Stimulated activated CD8-positive, alpha-beta memory T cell treated with anti-CD3 and anti-CD28 coated beads, Interleukin-4, amount 100 ng/mL, for 24 hours (primary cell): ENCODE measurements at regions not wholly inside any gene's neighbourhood (a gene's known extent, or its start where the extent isn't known, plus 50 kb on each side); places are given as distances from the start of the nearest gene placed in this dataset.
"Not testable (repeated sequence)": the region's sequence is repeated elsewhere in the genome, so short reads cannot be mapped to it uniquely, and the experiment has no call there.

Source experiments
- DNase-seq: peaks from one replicate; pipeline ENCODE4 v3.0.0-alpha.2; 2020; ENCODE audit warnings: low read depth

DNA sequence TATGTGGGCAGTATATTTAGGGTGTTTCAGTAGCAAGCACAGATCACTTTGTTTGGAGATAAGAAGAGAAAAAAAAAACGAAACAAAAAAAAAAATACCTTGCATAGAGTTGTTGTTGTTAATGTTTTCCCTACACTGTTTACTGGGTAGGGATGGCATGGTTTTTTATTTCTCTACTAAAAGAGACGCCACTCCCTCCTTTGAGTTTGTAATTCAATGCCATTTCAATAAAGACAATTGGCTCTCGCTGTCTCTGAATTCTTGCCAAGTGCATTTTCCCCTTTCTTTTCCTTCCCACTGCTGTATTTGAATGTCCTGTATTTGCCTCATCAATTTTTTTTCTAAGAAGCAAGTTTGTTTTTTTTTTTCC lies 213.9 kb upstream of the UBASH3B start:
- no peak for DNase-seq

- no peak for DNase-seq
Observed at GRCh38 chr11:122440811-122441665, 214.5 kb upstream of the UBASH3B start.

DNA sequence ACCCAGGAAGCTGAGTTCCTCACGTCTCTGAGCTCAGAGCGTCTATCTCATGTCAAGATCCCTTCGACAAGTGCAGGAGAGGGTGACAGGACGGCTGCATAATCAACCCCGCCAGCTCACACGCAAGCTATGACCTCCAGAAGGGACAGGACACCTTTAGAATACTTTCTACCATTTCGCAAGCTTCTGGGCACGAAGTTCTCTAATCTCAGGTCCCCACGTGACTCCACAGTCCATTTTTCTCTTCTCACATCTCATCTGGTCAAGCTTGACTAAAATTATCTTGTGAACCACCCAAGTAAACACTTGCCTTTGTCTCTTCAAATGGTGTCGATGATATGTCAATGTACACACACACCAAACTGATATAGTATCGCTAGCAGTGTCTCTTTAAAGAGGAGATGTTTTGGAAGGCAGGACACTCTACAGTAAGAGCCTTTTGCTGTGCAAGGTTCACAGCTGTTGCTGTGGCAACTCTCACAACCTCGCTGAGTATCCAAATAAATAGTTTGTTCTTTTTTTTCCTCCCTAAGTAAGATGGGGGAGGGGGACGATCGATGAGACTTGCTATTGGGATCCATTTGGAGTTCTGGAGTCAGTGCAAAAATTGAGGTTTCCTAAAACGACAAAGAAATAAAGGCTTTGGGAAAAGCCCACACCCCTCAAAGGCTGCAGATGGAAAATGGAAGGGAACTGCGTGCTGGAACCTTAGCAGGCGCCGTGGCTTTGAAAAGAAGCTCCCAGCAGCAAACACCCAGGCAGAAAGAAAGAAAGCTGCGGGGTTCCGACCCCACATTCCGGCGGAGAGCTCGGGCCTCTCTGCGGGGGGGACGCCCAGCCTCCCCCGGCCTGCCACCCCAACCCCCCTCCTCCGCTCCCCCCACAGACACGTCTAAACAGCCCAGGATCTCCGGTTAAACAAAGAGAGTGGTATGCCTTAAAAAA lies 215.4 kb upstream of the UBASH3B start:
- no peak for DNase-seq

GRCh38 chr11:122436188-122436555 lies 219.3 kb upstream of the UBASH3B start:
- no peak for DNase-seq

DNA sequence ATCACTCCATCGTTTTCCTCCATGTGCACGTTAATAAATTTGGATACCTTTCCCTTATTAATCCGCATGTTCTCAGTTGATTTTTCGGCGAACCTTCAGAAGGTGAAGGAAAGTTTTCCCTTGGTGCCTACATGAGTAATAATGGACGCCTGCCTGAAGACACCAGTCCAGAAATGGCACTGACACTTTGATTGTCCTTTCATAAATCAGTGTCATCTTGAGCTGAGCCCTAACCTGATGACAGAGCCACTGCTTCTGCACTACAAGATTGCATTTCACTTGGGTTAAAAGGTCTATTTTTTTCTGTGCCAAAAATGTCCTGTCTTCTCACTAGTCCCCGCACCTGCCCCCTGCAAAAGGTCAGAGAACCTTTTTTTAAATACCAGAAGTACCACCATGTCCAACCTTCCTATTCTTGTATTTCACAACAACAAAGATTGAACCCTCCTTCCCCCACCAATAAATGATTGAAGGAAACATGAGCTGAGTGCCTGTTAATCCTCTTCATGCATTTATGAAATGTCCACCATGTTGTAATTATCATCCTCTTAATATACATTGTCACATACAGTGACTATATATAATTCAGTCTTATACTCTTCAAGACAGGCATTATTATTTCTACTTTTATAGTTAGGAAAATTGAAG lies 219.9 kb upstream of the UBASH3B start:
- DNase-seq: no peak

- no peak for DNase-seq
Observed at GRCh38 chr11:122434786-122435185, 220.7 kb upstream of the UBASH3B start.

- no peak for DNase-seq
Observed at GRCh38 chr11:122430490-122430889, 225.0 kb upstream of the UBASH3B start.

GRCh38 chr11:122426073-122426472 lies 229.4 kb upstream of the UBASH3B start:
- DNase-seq: no peak

DNA sequence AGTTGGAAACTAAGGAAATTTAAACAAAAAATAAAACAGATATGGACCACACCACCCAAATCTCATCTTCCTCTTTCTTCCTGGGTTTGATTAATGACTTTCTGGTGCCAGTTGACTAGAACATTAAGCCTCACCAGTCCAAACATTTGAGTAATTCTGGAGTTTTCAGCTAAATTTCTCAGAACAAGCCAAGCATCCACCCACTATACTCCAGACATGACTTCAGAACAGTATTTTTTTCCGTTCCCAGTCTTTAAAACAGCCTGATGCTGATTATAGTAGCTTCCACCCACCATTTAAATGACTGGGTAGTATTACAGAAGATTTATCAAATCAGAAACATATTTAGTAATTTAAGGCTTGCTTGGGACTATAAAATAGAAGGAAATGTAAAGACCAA lies 230.9 kb upstream of the UBASH3B start:
- no peak for DNase-seq

GRCh38 chr11:122423886-122424285 lies 231.6 kb upstream of the UBASH3B start:
- DNase-seq: no peak

DNA sequence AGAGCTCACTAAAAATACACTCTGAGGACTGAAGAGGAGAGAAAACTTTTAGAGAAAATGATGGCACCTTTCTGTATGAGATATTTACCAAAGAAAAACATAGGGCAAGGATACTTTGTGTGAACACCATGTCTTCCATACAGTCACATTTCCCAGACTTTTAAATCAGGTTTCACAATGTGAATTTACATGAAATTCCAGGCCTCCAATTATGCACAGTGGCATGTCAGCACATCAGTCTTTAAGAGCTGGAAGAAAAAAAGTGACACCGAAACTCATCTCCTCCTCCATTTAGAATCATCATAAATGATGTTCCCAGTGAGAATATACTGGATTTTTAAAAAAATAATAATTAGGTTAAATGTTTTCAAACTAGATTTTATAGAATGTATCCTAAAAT lies 232.2 kb upstream of the UBASH3B start:
- DNase-seq: no peak

DNA sequence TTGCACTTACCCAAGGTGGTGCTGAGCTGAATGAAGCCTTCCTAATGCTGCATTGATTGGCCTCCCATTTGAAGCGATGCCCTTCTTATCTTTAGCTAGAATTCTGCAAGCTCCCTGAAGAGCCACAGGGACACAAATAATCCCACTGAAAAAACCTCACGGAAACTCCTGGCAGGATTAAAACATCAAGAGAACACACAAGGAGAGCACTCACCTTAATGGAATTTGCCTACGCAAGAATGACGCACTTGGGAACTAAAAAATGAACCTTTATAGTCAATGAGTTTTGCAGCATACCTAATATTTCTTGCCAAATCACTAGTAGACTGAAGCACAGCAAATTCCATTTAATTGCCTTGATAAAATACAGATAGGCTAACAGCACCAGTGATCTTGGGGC lies 232.8 kb upstream of the UBASH3B start:
- no peak for DNase-seq

- no peak for DNase-seq
Observed at GRCh38 chr11:122421702-122422101, 233.8 kb upstream of the UBASH3B start.

DNA sequence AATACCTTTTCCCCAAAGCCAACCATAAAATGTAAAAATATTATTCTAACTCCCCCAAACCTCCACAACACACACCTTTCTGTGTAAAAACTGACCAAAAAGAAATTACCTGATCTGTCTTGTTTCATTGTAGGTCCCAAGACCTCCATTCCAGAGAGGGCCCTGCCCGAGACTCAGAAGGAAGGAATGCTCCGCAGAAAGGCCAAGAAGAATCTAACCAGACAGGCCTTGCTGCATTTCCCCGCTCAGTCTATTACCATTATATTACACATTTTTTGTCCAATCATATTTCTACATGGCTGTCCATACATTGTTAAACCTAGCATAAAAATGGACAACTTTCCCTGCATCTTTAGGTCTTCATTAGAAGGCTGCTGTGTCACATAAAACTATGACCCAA lies 237.5 kb upstream of the UBASH3B start:
- DNase-seq: no peak

- DNase-seq: no peak
Observed at GRCh38 chr11:122414406-122415018, 241.0 kb upstream of the UBASH3B start.

- no peak for DNase-seq
Observed at GRCh38 chr11:122413677-122414076, 241.8 kb upstream of the UBASH3B start.

GRCh38 chr11:122412581-122412980 lies 242.9 kb upstream of the UBASH3B start:
- no peak for DNase-seq

DNA sequence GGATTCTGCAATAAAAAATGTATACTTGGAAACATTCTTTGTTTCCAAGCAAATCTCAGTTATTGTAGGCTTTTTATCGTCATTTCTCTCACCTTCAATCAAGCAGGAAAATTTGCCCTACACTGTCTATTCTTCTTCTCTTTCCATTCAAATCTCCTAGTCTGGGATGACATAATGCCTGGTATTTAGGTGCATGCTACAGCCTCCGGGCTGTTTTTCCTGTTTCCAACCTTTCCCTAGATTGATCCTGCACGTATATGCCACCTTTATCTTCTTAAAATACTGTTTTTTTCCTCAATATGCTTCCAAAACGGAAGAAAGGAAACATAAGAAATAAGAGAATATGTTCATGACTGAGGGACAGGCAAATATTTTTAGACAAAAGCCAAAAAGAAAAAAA lies 249.1 kb upstream of the UBASH3B start:
- DNase-seq: no peak

DNA sequence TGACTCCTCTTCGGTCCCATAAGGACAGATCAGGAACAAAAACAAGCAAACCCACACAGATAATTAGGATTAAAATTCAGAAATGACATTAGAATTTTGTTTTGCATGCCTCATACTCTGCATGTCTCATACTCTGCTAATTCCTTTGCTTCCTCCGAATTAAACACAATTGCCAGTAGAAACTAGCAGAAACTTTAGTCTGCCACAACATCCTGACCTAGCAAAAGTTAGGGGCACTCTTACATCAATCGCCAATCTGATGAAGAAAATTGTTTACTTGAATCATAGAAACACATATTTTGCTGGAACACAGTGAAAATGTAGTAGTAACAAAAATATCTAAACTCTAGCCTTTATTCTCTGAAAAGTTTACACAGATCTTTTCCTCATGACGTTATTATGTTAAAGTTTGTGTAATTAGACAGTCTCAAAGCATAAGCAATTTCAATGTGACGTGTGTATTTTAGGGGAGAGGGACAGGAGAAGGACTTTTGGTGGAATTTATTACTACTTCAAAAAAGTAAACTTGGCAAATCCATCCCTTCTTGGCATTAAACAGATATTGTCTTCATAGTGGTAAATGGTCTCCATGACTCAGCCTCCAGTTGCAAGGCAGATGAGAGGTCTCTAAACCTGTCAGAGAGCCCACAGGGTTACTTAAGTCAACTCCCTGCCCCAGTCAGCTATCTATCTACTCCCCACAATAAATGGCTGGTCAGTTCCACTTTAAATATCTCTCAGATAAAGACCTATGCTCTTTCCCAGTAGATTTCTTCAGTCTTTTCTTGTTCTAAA lies 249.8 kb upstream of the UBASH3B start:
- DNase-seq: no peak

GRCh38 chr11:122404571-122404970 lies 251.0 kb upstream of the UBASH3B start:
- DNase-seq: no peak

DNA sequence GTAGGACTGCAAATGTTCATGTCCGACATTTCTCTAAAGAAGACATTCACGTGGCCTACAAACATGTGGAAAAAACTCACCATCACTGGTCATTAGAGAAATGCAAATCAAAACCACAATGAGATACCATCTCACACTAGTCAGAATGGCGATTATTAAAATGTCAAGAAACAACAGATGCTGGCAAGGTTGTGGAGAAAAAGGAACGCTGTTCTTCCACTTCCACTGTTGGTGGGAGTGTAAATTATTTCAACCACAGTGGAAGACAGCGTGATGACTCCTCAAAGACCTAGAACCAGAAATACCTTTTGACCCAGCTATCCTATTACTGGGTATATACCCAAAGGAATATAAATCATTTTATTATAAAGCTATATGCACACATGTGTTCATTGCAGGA lies 253.9 kb upstream of the UBASH3B start:
- DNase-seq: not testable (repeated sequence)
